Activated T-helper 1 cell treated with anti-CD3 and anti-CD28 coated beads, Interleukin-12 subunit alpha, Interleukin-12 subunit beta, Interleukin-2, Interleukin-4 antibody, amounts not matched to agents 30 ng/mL and 10 ng/mL and 1 ng/mL, durations not matched to agents 14 hours and 24 hours and 36 hours (primary cell): ENCODE measurements at regions not wholly inside any gene's neighbourhood (a gene's known extent, or its start where the extent isn't known, plus 50 kb on each side); places are given as distances from the start of the nearest gene placed in this dataset.
"Not testable (repeated sequence)": the region's sequence is repeated elsewhere in the genome, so short reads cannot be mapped to it uniquely, and the experiment has no call there.

ENCODE experiments used
- DNase-seq: peaks from one replicate; pipeline ENCODE4 v3.0.0; 2021; ENCODE audit warnings: low spot score
- H3K27ac Mint-ChIP-seq: one replicate; pipeline ENCODE4 v1.8.0; 2021; ENCODE audit warnings: mild to moderate bottlenecking, mixed read lengths
- H3K27me3 Mint-ChIP-seq: one replicate; pipeline ENCODE4 v1.8.0; 2022; ENCODE audit warnings: mild to moderate bottlenecking, moderate library complexity, mixed read lengths; ENCODE audit not compliant: insufficient read depth
- H3K36me3 Mint-ChIP-seq: one replicate; pipeline ENCODE4 v1.8.0; 2021; ENCODE audit warnings: low read depth, mixed read lengths
- H3K4me1 Mint-ChIP-seq: one replicate; pipeline ENCODE4 v1.8.0; 2021; ENCODE audit warnings: low read depth, mixed read lengths
- H3K4me3 Mint-ChIP-seq: one replicate; pipeline ENCODE4 v1.8.0; 2021; ENCODE audit warnings: mild to moderate bottlenecking, moderate library complexity, mixed read lengths
- H3K9me3 Mint-ChIP-seq: one replicate; pipeline ENCODE4 v1.8.0; 2021; ENCODE audit warnings: mixed read lengths
- intact Hi-C: fragments of 100-400 bp; cut with micrococcal nuclease; formaldehyde crosslinking; loops from one replicate; pipeline ENCODE4 v1.15.1; 2024

GRCh38 chr1:220966473-220966872 is 87.2 kb downstream of the HLX start:
- intact Hi-C loops: no loop called here
- Mint-ChIP-seq H3K4me1 (no peaks in the 10 kb centered on the region), H3K27ac (no peak overlapping the region), H3K9me3 (no peaks in the 10 kb centered on the region), H3K4me3 (no peak overlapping the region), H3K36me3 (no peaks in the 10 kb centered on the region), H3K27me3 (peaks cover 1% of the 10 kb centered on the region)
- DNase-seq: no peak

GRCh38 chr1:220966881-220967611 is 87.8 kb downstream of the HLX start:
- no peaks in the 10 kb centered on the region for H3K9me3 Mint-ChIP-seq
- H3K27me3 Mint-ChIP-seq: peaks cover 1% of the 10 kb centered on the region
- no peak overlapping the region for H3K27ac Mint-ChIP-seq
- H3K4me1 Mint-ChIP-seq: no peaks in the 10 kb centered on the region
- DNase-seq: no peak
- intact Hi-C loops: no loop called here
- H3K4me3 Mint-ChIP-seq: no peak overlapping the region
- H3K36me3 Mint-ChIP-seq: no peaks in the 10 kb centered on the region

DNA sequence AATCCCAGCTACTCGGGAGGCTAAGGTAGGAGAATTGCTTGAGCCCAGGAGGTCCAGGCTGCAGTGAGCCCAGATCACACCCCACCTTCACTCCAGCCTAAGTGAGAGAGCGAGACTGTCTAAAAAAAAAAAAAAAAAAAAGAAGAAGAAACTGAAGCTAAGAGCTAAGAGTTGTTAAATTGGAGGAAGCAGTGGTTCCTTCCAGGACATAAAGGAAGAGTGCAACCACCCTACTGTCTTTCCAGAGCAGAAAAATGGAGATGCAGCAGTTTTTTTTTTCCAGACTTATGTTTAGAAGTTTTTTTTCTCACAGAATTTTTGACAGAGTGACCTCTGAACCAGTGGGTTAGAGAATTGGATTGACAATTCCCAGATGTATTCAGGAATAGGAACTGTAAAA is 88.7 kb downstream of the HLX start:
- Mint-ChIP-seq H3K27me3 (peaks cover 1% of the 10 kb centered on the region), H3K9me3 (no peaks in the 10 kb centered on the region), H3K4me1 (no peaks in the 10 kb centered on the region), H3K27ac (no peak overlapping the region), H3K36me3 (no peaks in the 10 kb centered on the region), H3K4me3 (no peak overlapping the region)
- intact Hi-C loops: no loop called here
- DNase-seq: no peak

DNA sequence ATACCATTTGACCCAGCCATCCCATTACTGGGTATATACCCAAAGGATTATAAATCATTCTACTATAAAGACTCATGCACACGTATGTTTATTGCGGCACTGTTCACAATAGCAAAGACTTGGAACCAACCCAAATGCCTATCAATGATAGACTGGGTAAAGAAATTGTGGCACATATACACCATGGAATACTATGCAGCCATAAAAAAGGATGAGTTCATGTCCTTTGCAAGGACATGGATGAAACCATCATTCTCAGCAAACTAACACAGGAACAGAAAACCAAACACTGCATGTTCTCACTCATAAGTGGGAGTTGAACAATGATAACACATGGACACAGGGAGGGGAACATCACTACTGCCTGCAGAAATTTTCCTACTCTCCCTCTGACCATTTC is 90.0 kb downstream of the HLX start:
- H3K4me1 Mint-ChIP-seq, H3K27me3 Mint-ChIP-seq, H3K27ac Mint-ChIP-seq, H3K36me3 Mint-ChIP-seq, H3K4me3 Mint-ChIP-seq, intact Hi-C loops, H3K9me3 Mint-ChIP-seq, DNase-seq: not testable (repeated sequence)

DNA sequence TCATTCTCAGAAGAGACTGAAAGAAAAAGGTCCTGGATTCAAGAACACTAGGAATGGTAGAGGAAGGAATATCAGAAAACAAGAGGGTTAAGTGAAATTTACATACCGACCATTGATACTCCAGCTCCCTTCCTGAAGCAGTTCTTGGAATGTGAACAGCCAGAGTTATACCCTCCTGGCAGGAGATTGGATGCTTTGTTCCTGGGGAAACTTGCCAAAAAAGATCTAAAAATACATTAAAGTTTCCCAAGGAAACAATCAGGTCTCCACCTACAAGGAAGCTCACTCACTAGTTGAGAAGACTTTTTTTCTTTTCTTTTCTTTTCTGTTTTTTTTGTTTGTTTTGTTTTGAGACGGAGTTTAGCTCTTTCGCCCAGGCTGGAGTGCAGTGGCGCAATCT is 91.1 kb downstream of the HLX start:
- no peaks in the 10 kb centered on the region for H3K9me3 Mint-ChIP-seq
- no peaks in the 10 kb centered on the region for H3K4me1 Mint-ChIP-seq

DNA sequence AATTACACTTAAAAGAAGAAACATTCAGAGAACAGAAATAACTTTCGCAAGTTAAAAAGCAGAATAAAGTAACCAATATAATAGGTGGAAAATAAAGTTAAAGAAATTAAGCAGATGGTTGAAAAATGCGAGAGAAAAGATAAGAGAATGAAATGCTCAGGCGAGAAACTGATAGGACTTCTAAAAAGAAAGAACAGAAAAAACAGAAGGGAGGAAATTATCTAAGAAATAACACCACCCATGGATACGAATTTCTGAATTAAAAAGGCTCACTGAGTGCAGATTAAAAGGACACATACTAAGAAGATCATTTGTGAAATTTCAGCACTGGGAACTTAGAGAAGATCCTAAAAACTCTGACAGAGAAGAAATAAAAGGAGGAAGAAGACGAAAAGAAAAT is 92.0 kb downstream of the HLX start:
- peaks cover 1% of the 10 kb centered on the region for H3K27me3 Mint-ChIP-seq
- no peaks in the 10 kb centered on the region for H3K36me3 Mint-ChIP-seq
- H3K4me3 Mint-ChIP-seq: no peak overlapping the region
- intact Hi-C loops: no loop called here
- no peak overlapping the region for H3K27ac Mint-ChIP-seq
- no peaks in the 10 kb centered on the region for H3K4me1 Mint-ChIP-seq
- no peak for DNase-seq
- H3K9me3 Mint-ChIP-seq: no peaks in the 10 kb centered on the region

More for the DNA sequence above, 91.1 kb downstream of the HLX start:
- no peaks in the 10 kb centered on the region for H3K36me3 Mint-ChIP-seq
- no peak overlapping the region for H3K4me3 Mint-ChIP-seq
- no peak for DNase-seq
- no peak overlapping the region for H3K27ac Mint-ChIP-seq
- H3K27me3 Mint-ChIP-seq: peaks cover 1% of the 10 kb centered on the region
- intact Hi-C loops: no loop called here

DNA sequence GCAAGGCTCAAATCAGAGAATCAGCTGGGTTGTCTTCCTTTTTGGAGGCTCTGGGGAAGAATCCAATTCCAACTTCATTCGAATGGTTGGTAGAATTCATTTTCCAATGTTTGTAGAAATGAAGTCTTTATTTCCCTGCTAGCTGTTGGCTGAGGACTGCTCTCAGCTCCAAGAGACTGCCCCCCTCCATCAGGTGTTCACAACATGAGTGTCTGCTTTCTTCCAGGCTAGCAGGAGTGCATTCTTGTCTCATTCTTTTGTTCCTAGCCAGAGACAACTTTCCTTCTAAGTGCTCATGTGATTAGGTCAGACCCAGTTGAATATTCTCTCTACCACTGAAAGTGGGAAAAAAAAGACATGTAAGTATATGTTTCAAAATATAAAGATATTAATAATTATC is 95.2 kb downstream of the HLX start:
- no peaks in the 10 kb centered on the region for H3K27me3 Mint-ChIP-seq
- no peaks in the 10 kb centered on the region for H3K4me1 Mint-ChIP-seq
- H3K27ac Mint-ChIP-seq: no peak overlapping the region
- no peak for DNase-seq
- no peaks in the 10 kb centered on the region for H3K36me3 Mint-ChIP-seq
- H3K4me3 Mint-ChIP-seq: no peak overlapping the region
- intact Hi-C loops: no loop called here
- H3K9me3 Mint-ChIP-seq: no peaks in the 10 kb centered on the region

DNA sequence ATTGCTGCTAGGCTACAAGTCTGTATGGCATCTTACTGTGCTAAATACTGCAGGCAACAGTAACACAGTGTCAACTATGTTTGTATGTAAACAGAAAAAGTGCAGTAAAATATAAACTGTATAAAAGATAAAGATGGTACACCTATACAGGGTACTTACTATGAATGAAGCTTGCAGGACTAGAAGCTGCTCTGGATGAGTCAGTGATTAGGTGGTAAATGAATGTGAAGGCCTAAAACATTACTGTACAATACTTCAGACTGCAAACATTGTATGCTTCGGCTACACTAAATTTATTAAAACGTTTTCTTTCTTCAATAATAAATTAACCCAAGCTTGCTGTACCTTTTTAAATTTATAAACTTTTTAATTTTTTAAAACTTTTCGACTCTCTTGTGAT is 97.1 kb downstream of the HLX start:
- Mint-ChIP-seq H3K4me1 (no peaks in the 10 kb centered on the region), H3K27ac (no peak overlapping the region), H3K27me3 (no peaks in the 10 kb centered on the region), H3K9me3 (no peaks in the 10 kb centered on the region), H3K36me3 (no peaks in the 10 kb centered on the region), H3K4me3 (no peak overlapping the region)
- no peak for DNase-seq
- intact Hi-C loops: no loop called here

DNA sequence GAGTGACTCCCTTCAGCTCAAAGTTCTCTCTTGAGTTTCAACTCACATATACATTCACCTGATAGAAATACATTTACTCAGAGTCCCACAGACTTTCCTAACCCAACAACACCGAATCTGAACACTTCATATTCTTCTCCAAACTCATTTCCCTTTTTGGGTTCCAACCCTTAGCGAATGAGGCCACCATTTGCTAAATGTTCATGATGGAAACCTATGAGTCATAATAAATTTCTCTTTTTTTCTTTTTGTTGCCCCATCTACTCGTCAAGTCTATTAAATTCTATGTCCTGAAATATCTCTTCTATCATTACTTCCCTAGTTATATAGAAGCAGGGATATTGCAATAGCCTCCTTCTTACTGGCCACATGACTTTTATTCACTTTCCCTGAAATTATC is 100.1 kb downstream of the HLX start:
- Mint-ChIP-seq H3K27me3 (no peaks in the 10 kb centered on the region), H3K4me1 (no peaks in the 10 kb centered on the region), H3K4me3 (no peak overlapping the region)

GRCh38 chr1:220982686-220983085 is 103.4 kb downstream of the HLX start:
- Mint-ChIP-seq H3K4me1 (no peaks in the 10 kb centered on the region), H3K4me3 (no peak overlapping the region), H3K27me3 (no peaks in the 10 kb centered on the region), H3K9me3 (no peaks in the 10 kb centered on the region), H3K27ac (no peak overlapping the region), H3K36me3 (no peaks in the 10 kb centered on the region)
- DNase-seq: no peak
- intact Hi-C loops: no loop called here

More for the DNA sequence above, 100.1 kb downstream of the HLX start:
- H3K27ac Mint-ChIP-seq: no peak overlapping the region
- DNase-seq: no peak
- no peaks in the 10 kb centered on the region for H3K9me3 Mint-ChIP-seq
- no peaks in the 10 kb centered on the region for H3K36me3 Mint-ChIP-seq
- intact Hi-C loops: no loop called here

DNA sequence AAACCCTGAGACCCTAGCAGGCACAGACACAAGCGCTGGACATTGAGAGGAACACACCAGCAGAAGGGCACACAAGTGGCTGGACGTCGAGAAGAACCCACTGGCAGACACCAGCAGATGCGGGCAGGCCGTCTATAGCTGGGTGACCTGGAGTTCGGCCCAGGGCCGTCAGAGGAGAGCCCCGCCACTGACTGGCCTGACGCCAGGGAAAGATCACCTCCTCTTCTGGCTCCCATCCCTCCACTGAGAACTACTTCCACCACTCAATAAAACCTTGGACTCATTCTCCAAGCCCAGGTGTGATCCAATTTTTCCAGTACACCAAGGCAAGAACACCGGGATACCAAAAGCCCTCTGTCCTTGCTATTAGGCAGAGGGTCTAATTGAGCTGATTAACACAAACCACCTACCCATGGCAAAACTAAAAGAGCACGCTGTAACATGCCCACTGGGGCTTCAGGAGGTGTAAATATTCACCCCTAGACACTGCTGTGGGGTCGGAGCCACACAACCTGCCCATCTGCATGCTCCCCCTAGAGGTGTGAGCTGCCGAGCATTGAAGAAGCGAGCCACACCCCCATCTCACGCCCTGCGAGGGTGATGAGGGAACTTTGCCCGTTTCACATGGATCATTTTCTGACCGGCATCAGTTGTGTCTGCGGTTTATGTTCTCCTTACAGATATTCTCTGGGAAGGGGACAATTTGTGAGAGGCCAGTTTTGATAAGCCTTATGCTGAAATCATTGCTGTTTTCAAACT is 104.8 kb downstream of the HLX start:
- Mint-ChIP-seq H3K4me3 (no peak overlapping the region), H3K9me3 (no peaks in the 10 kb centered on the region), H3K36me3 (no peaks in the 10 kb centered on the region), H3K4me1 (no peaks in the 10 kb centered on the region), H3K27ac (no peak overlapping the region), H3K27me3 (no peaks in the 10 kb centered on the region)
- DNase-seq: no peak
- intact Hi-C loops: no loop called here

GRCh38 chr1:220990427-220991339 is 111.4 kb downstream of the HLX start:
- Mint-ChIP-seq H3K27me3 (no peaks in the 10 kb centered on the region), H3K4me3 (no peak overlapping the region), H3K36me3 (no peaks in the 10 kb centered on the region), H3K9me3 (no peaks in the 10 kb centered on the region), H3K27ac (no peak overlapping the region), H3K4me1 (no peaks in the 10 kb centered on the region)
- intact Hi-C loops: no loop called here
- DNase-seq: no peak

GRCh38 chr1:220991506-220991905 is 112.3 kb downstream of the HLX start:
- Mint-ChIP-seq H3K27me3 (no peaks in the 10 kb centered on the region), H3K4me3 (no peak overlapping the region), H3K27ac (no peak overlapping the region), H3K4me1 (no peaks in the 10 kb centered on the region), H3K36me3 (no peaks in the 10 kb centered on the region), H3K9me3 (no peaks in the 10 kb centered on the region)
- intact Hi-C loops: no loop called here
- DNase-seq: no peak
